Stimulated activated CD4-positive, alpha-beta T cell treated with anti-CD3 and anti-CD28 coated beads, Interleukin-2, amount 100 ng/mL, for 4 hours (primary cell): ENCODE measurements at regions not wholly inside any gene's neighbourhood (a gene's known extent, or its start where the extent isn't known, plus 50 kb on each side); places are given as distances from the start of the nearest gene placed in this dataset.

Experiments used
- DNase-seq: peaks from one replicate; pipeline ENCODE4 v3.0.0-alpha.2; 2020; ENCODE audit warnings: low read depth

GRCh38 chr7:45455662-45456061 is 118.5 kb upstream of the ADCY1 start:
- DNase-seq: no peak

GRCh38 chr7:45456105-45456504 is 118.1 kb upstream of the ADCY1 start:
- no peak for DNase-seq

GRCh38 chr7:45456747-45457524 is 117.2 kb upstream of the ADCY1 start:
- no peak for DNase-seq

GRCh38 chr7:45457591-45457990 is 116.6 kb upstream of the ADCY1 start:
- no peak for DNase-seq

- DNase-seq: no peak
Measured at GRCh38 chr7:45459476-45459875, 114.7 kb upstream of the ADCY1 start.

GRCh38 chr7:45460379-45460778 is 113.8 kb upstream of the ADCY1 start:
- no peak for DNase-seq

- no peak for DNase-seq
Measured at GRCh38 chr7:45461026-45461425, 113.1 kb upstream of the ADCY1 start.

GRCh38 chr7:45469103-45469502 is 105.1 kb upstream of the ADCY1 start:
- no peak for DNase-seq

- DNase-seq: no peak
Measured at GRCh38 chr7:45470031-45470430, 104.1 kb upstream of the ADCY1 start.

- no peak for DNase-seq
Measured at GRCh38 chr7:45479781-45480180, 94.4 kb upstream of the ADCY1 start.

- DNase-seq: no peak
Measured at GRCh38 chr7:45482451-45482850, 91.7 kb upstream of the ADCY1 start.

GRCh38 chr7:45484094-45484493 is 90.1 kb upstream of the ADCY1 start:
- no peak for DNase-seq

GRCh38 chr7:45486575-45486974 is 87.6 kb upstream of the ADCY1 start:
- no peak for DNase-seq

GRCh38 chr7:45494885-45495284 is 79.3 kb upstream of the ADCY1 start:
- DNase-seq: no peak

- no peak for DNase-seq
Measured at GRCh38 chr7:45495618-45496017, 78.5 kb upstream of the ADCY1 start.

- no peak for DNase-seq
Measured at GRCh38 chr7:45500257-45500656, 73.9 kb upstream of the ADCY1 start.

- no peak for DNase-seq
Measured at GRCh38 chr7:45501791-45502190, 72.4 kb upstream of the ADCY1 start.

GRCh38 chr7:45506059-45506458 is 68.1 kb upstream of the ADCY1 start:
- DNase-seq: no peak

GRCh38 chr7:45509222-45509621 is 64.9 kb upstream of the ADCY1 start:
- no peak for DNase-seq

GRCh38 chr7:45511721-45512597 is 62.2 kb upstream of the ADCY1 start:
- DNase-seq: no peak

- no peak for DNase-seq
Measured at GRCh38 chr7:45514944-45515343, 59.2 kb upstream of the ADCY1 start.

GRCh38 chr7:45515346-45515745 is 58.8 kb upstream of the ADCY1 start:
- no peak for DNase-seq
